ENCODE measurements at regions not wholly inside any gene's neighbourhood (a gene's known extent, or its start where the extent isn't known, plus 50 kb on each side); places are given as distances from the start of the nearest gene placed in this dataset.

GRCh38 chr5:109935833-109936490, 246.2 kb downstream of the MAN2A1 start:
- no peaks in the 10 kb centered on the region for H3K9me3 Mint-ChIP-seq
- no peak for DNase-seq (ENCODE audit: low spot score)
- peaks cover 2 to 6% of the 10 kb centered on the region in 2 donors for H3K27me3 Mint-ChIP-seq
- peak; percentile 78 to 80 for ATAC-seq
- H3K4me3 Mint-ChIP-seq = no peak overlapping the region
- H3K36me3 Mint-ChIP-seq = no peaks in the 10 kb centered on the region
- peaks cover 14 to 16% of the 10 kb centered on the region in 2 donors for H3K4me1 Mint-ChIP-seq (ENCODE audit: low read depth in 2 of 2)
- peak overlapping the region; percentile 33 to 60 for H3K27ac Mint-ChIP-seq

GRCh38 chr5:109936996-109937395, 247.3 kb downstream of the MAN2A1 start:
- H3K27me3 Mint-ChIP-seq = peaks cover 0 to 2% of the 10 kb centered on the region in 2 donors

GRCh38 chr5:109937951-109938350, 248.2 kb downstream of the MAN2A1 start:
- ATAC-seq (no peak), DNase-seq (ENCODE audit: low spot score) (no peak)
- Mint-ChIP-seq H3K27me3 (no peaks in the 10 kb centered on the region), H3K4me1 (ENCODE audit: low read depth in 2 of 2) (peaks cover 14 to 16% of the 10 kb centered on the region in 2 donors), H3K36me3 (no peaks in the 10 kb centered on the region), H3K9me3 (no peaks in the 10 kb centered on the region), H3K27ac (no peak overlapping the region), H3K4me3 (no peak overlapping the region)

More at GRCh38 chr5:109936996-109937395, 247.3 kb downstream of the MAN2A1 start:
- peaks cover 14 to 16% of the 10 kb centered on the region in 2 donors for H3K4me1 Mint-ChIP-seq (ENCODE audit: low read depth in 2 of 2)
- DNase-seq (ENCODE audit: low spot score) = no peak
- no peaks in the 10 kb centered on the region for H3K9me3 Mint-ChIP-seq
- H3K36me3 Mint-ChIP-seq = no peaks in the 10 kb centered on the region
- peak; percentile 48 to 70 for ATAC-seq
- H3K27ac Mint-ChIP-seq = peak overlapping the region; percentile 33 to 60
- peak overlapping the region; percentile 33 for H3K4me3 Mint-ChIP-seq

- Mint-ChIP-seq H3K36me3 (no peaks in the 10 kb centered on the region), H3K4me1 (ENCODE audit: low read depth in 2 of 2) (peaks cover 14 to 16% of the 10 kb centered on the region in 2 donors), H3K27me3 (no peaks in the 10 kb centered on the region), H3K4me3 (no peak overlapping the region), H3K9me3 (no peaks in the 10 kb centered on the region), H3K27ac (no peak overlapping the region)
- DNase-seq (ENCODE audit: low spot score) = no peak
- ATAC-seq = no peak
Observed at GRCh38 chr5:109938453-109938852, 248.7 kb downstream of the MAN2A1 start.

- no peak overlapping the region for H3K4me3 Mint-ChIP-seq
- no peaks in the 10 kb centered on the region for H3K27me3 Mint-ChIP-seq
- DNase-seq (ENCODE audit: low spot score) (no peak), ATAC-seq (no peak)
- no peaks in the 10 kb centered on the region for H3K36me3 Mint-ChIP-seq
- peaks cover 14 to 16% of the 10 kb centered on the region in 2 donors for H3K4me1 Mint-ChIP-seq (ENCODE audit: low read depth in 2 of 2)
- no peaks in the 10 kb centered on the region for H3K9me3 Mint-ChIP-seq
- H3K27ac Mint-ChIP-seq = no peak overlapping the region
Observed at GRCh38 chr5:109939116-109939682, 249.5 kb downstream of the MAN2A1 start.

- H3K9me3 Mint-ChIP-seq = no peaks in the 10 kb centered on the region
- no peak overlapping the region for H3K4me3 Mint-ChIP-seq
- ATAC-seq (no peak), DNase-seq (ENCODE audit: low spot score) (no peak)
- H3K4me1 Mint-ChIP-seq (ENCODE audit: low read depth in 2 of 2) = peaks cover 0 to 5% of the 10 kb centered on the region in 2 donors
- H3K36me3 Mint-ChIP-seq = no peaks in the 10 kb centered on the region
- H3K27me3 Mint-ChIP-seq = peaks cover 4 to 12% of the 10 kb centered on the region in 2 donors
- no peak overlapping the region for H3K27ac Mint-ChIP-seq
Observed at GRCh38 chr5:109942646-109943045, 252.9 kb downstream of the MAN2A1 start.

- Mint-ChIP-seq H3K4me1 (ENCODE audit: low read depth in 2 of 2) (peaks cover 0 to 5% of the 10 kb centered on the region in 2 donors), H3K27ac (no peak overlapping the region), H3K9me3 (no peaks in the 10 kb centered on the region), H3K4me3 (no peak overlapping the region), H3K27me3 (peaks cover 4 to 15% of the 10 kb centered on the region in 2 donors), H3K36me3 (no peaks in the 10 kb centered on the region)
- DNase-seq (ENCODE audit: low spot score) (no peak), ATAC-seq (no peak)
Observed at GRCh38 chr5:109943701-109944235, 254.0 kb downstream of the MAN2A1 start.

GRCh38 chr5:109944461-109944860, 254.7 kb downstream of the MAN2A1 start:
- Mint-ChIP-seq H3K9me3 (no peaks in the 10 kb centered on the region), H3K36me3 (no peaks in the 10 kb centered on the region), H3K4me1 (ENCODE audit: low read depth in 2 of 2) (peaks cover 0 to 5% of the 10 kb centered on the region in 2 donors), H3K27ac (no peak overlapping the region), H3K27me3 (peaks cover 4 to 17% of the 10 kb centered on the region in 2 donors), H3K4me3 (no peak overlapping the region)
- no peak for DNase-seq (ENCODE audit: low spot score)
- no peak for ATAC-seq

- ATAC-seq = peak in 1 of 2 donors; percentile 17
- peaks cover 4 to 17% of the 10 kb centered on the region in 2 donors for H3K27me3 Mint-ChIP-seq
- no peak overlapping the region for H3K27ac Mint-ChIP-seq
- no peak overlapping the region for H3K4me3 Mint-ChIP-seq
- no peaks in the 10 kb centered on the region for H3K9me3 Mint-ChIP-seq
- no peak for DNase-seq (ENCODE audit: low spot score)
- H3K36me3 Mint-ChIP-seq = no peaks in the 10 kb centered on the region
- peaks cover 0 to 5% of the 10 kb centered on the region in 2 donors for H3K4me1 Mint-ChIP-seq (ENCODE audit: low read depth in 2 of 2)
Observed at GRCh38 chr5:109945097-109945678, 255.5 kb downstream of the MAN2A1 start.

GRCh38 chr5:109945723-109946480, 256.2 kb downstream of the MAN2A1 start:
- ATAC-seq (no peak), DNase-seq (ENCODE audit: low spot score) (no peak)
- Mint-ChIP-seq H3K27ac (no peak overlapping the region), H3K4me3 (no peak overlapping the region), H3K27me3 (peaks cover 4 to 17% of the 10 kb centered on the region in 2 donors), H3K36me3 (no peaks in the 10 kb centered on the region), H3K9me3 (no peaks in the 10 kb centered on the region), H3K4me1 (ENCODE audit: low read depth in 2 of 2) (peaks cover 0 to 5% of the 10 kb centered on the region in 2 donors)

- no peak overlapping the region for H3K27ac Mint-ChIP-seq
Observed at GRCh38 chr5:109946610-109947009, 256.9 kb downstream of the MAN2A1 start.

GRCh38 chr5:109947667-109948066, 257.9 kb downstream of the MAN2A1 start:
- Mint-ChIP-seq H3K4me1 (ENCODE audit: low read depth in 2 of 2) (peaks cover 0 to 5% of the 10 kb centered on the region in 2 donors), H3K27me3 (peaks cover 4 to 17% of the 10 kb centered on the region in 2 donors), H3K36me3 (no peaks in the 10 kb centered on the region), H3K27ac (no peak overlapping the region), H3K9me3 (no peaks in the 10 kb centered on the region), H3K4me3 (no peak overlapping the region)
- DNase-seq (ENCODE audit: low spot score) (no peak), ATAC-seq (no peak)

More at GRCh38 chr5:109946610-109947009, 256.9 kb downstream of the MAN2A1 start:
- peaks cover 0 to 5% of the 10 kb centered on the region in 2 donors for H3K4me1 Mint-ChIP-seq (ENCODE audit: low read depth in 2 of 2)
- no peak for ATAC-seq
- H3K4me3 Mint-ChIP-seq = no peak overlapping the region
- no peaks in the 10 kb centered on the region for H3K9me3 Mint-ChIP-seq
- H3K27me3 Mint-ChIP-seq = peaks cover 4 to 17% of the 10 kb centered on the region in 2 donors
- DNase-seq (ENCODE audit: low spot score) = no peak
- no peaks in the 10 kb centered on the region for H3K36me3 Mint-ChIP-seq

GRCh38 chr5:109950634-109951033, 260.9 kb downstream of the MAN2A1 start:
- no peak overlapping the region for H3K27ac Mint-ChIP-seq
- peaks cover 0 to 13% of the 10 kb centered on the region in 2 donors for H3K27me3 Mint-ChIP-seq
- no peaks in the 10 kb centered on the region for H3K36me3 Mint-ChIP-seq
- DNase-seq (ENCODE audit: low spot score) = no peak
- no peak for ATAC-seq
- H3K9me3 Mint-ChIP-seq = no peaks in the 10 kb centered on the region
- no peak overlapping the region for H3K4me3 Mint-ChIP-seq
- H3K4me1 Mint-ChIP-seq (ENCODE audit: low read depth in 2 of 2) = no peaks in the 10 kb centered on the region

Data from natural killer cell treated with Interleukin-12 subunit alpha and Interleukin-12 subunit beta and Interleukin-15 and Interleukin-18, amount 100 ng/mL, for 72 hours (primary cell).